ENCODE measurements at regions not wholly inside any gene's neighbourhood (a gene's known extent, or its start where the extent isn't known, plus 50 kb on each side); places are given as distances from the start of the nearest gene placed in this dataset.
"Not testable (repeated sequence)": the region's sequence is repeated elsewhere in the genome, so short reads cannot be mapped to it uniquely, and the experiment has no call there.

GRCh38 chr2:16756831-16757644 is 91.4 kb upstream of the CYRIA start:
- 37% methylated on average over 21 of the region's 21 CpGs for WGBS (ENCODE audit: low lambda C conversion rate, missing lambda C conversion rate)
- H3K79me2 ChIP-seq: no peaks in the 10 kb centered on the region
- H3K4me2 ChIP-seq: no peak overlapping the region
- no peaks in the 10 kb centered on the region for H4K20me1 ChIP-seq (ENCODE audit: insufficient read depth, poor library complexity, severe bottlenecking)
- no peaks in the 10 kb centered on the region for H3K9me2 ChIP-seq (replicated peaks; ENCODE audit: insufficient read depth)
- no peak overlapping the region for H2AFZ ChIP-seq
- H3K4me1 ChIP-seq (ENCODE audit: insufficient read depth): no peaks in the 10 kb centered on the region
- no peaks in the 10 kb centered on the region for H3K27me3 ChIP-seq
- H3K4me3 ChIP-seq: no peak overlapping the region
- no peaks in the 10 kb centered on the region for H3K36me3 ChIP-seq (replicated peaks; ENCODE audit: insufficient read depth, low read depth)
- no peak for TF ChIP-seq EZH2phosphoT487 (IDR thresholded peaks at IDR 0.05; ENCODE audit: low read depth, severe bottlenecking, unreplicated experiment)
- TF ChIP-seq EZH2 (IDR thresholded peaks at IDR 0.05; ENCODE audit: borderline replicate concordance): no peak
- peak; percentile 94 for TF ChIP-seq CTCF (IDR thresholded peaks at IDR 0.05; ENCODE audit: poor library complexity)
- no peak overlapping the region for H3K27ac ChIP-seq
- no peaks in the 10 kb centered on the region for H3K9me3 ChIP-seq (ENCODE audit: low read depth)
- DNase-seq (ENCODE audit: low spot score): peak; percentile 85

- no peaks in the 10 kb centered on the region for H3K9me2 ChIP-seq (replicated peaks; ENCODE audit: insufficient read depth)
- H3K4me2 ChIP-seq: no peak overlapping the region
- no peak overlapping the region for H2AFZ ChIP-seq
- no peaks in the 10 kb centered on the region for H3K79me2 ChIP-seq
- 83% methylated on average over 9 of the region's 9 CpGs for WGBS (ENCODE audit: low lambda C conversion rate, missing lambda C conversion rate)
- TF ChIP-seq EZH2 (IDR thresholded peaks at IDR 0.05; ENCODE audit: borderline replicate concordance) (no peak), CTCF (IDR thresholded peaks at IDR 0.05; ENCODE audit: poor library complexity) (no peak), EZH2phosphoT487 (IDR thresholded peaks at IDR 0.05; ENCODE audit: low read depth, severe bottlenecking, unreplicated experiment) (no peak)
- H3K4me1 ChIP-seq (ENCODE audit: insufficient read depth): no peaks in the 10 kb centered on the region
- no peak for DNase-seq (ENCODE audit: low spot score)
- H3K9me3 ChIP-seq (ENCODE audit: low read depth): no peaks in the 10 kb centered on the region
- H3K27ac ChIP-seq: no peak overlapping the region
- H4K20me1 ChIP-seq (ENCODE audit: insufficient read depth, poor library complexity, severe bottlenecking): no peaks in the 10 kb centered on the region
- H3K4me3 ChIP-seq: no peak overlapping the region
- no peaks in the 10 kb centered on the region for H3K36me3 ChIP-seq (replicated peaks; ENCODE audit: insufficient read depth, low read depth)
- no peaks in the 10 kb centered on the region for H3K27me3 ChIP-seq
Measured at GRCh38 chr2:16755442-16755841, 89.8 kb upstream of the CYRIA start.

- 50% methylated on average over 1 of the region's 1 CpG for whole genome bisulfite sequencing (ENCODE audit: low lambda C conversion rate, missing lambda C conversion rate)
- H3K27me3 ChIP-seq; H2AFZ ChIP-seq; H3K9me2 ChIP-seq (replicated peaks; ENCODE audit: insufficient read depth); H3K4me2 ChIP-seq; H3K4me1 ChIP-seq (ENCODE audit: insufficient read depth); H3K27ac ChIP-seq; H3K36me3 ChIP-seq (replicated peaks; ENCODE audit: insufficient read depth, low read depth); H3K9me3 ChIP-seq (ENCODE audit: low read depth); H3K79me2 ChIP-seq; H3K4me3 ChIP-seq; H4K20me1 ChIP-seq (ENCODE audit: insufficient read depth, poor library complexity, severe bottlenecking); DNase-seq (ENCODE audit: low spot score): not testable (repeated sequence)
Measured at GRCh38 chr2:16753025-16753424, 87.4 kb upstream of the CYRIA start.

- H3K27me3 ChIP-seq; DNase-seq (ENCODE audit: low spot score); H3K9me3 ChIP-seq (ENCODE audit: low read depth); H3K36me3 ChIP-seq (replicated peaks; ENCODE audit: insufficient read depth, low read depth); H3K79me2 ChIP-seq; H3K27ac ChIP-seq; H3K4me3 ChIP-seq; H3K4me1 ChIP-seq (ENCODE audit: insufficient read depth); H3K4me2 ChIP-seq; H4K20me1 ChIP-seq (ENCODE audit: insufficient read depth, poor library complexity, severe bottlenecking); H2AFZ ChIP-seq; H3K9me2 ChIP-seq (replicated peaks; ENCODE audit: insufficient read depth): not testable (repeated sequence)
- 100% methylated on average over 1 of the region's 1 CpG for WGBS (ENCODE audit: low lambda C conversion rate, missing lambda C conversion rate)
Measured at GRCh38 chr2:16750925-16751214, 85.2 kb upstream of the CYRIA start.

Data from hepatocyte (in vitro differentiated cells).